Activated CD4-positive, alpha-beta T cell treated with anti-CD3 and anti-CD28 coated beads, Interleukin-2, amount 50 U/mL, for 48 hours (primary cell): ENCODE measurements at regions not wholly inside any gene's neighbourhood (a gene's known extent, or its start where the extent isn't known, plus 50 kb on each side); places are given as distances from the start of the nearest gene placed in this dataset.
"Not testable (repeated sequence)": the region's sequence is repeated elsewhere in the genome, so short reads cannot be mapped to it uniquely, and the experiment has no call there.

Experiments used
- DNase-seq, 2 experiments: peaks; one replicate each; pipeline ENCODE4 v3.0.0-alpha.2; 2020

DNA sequence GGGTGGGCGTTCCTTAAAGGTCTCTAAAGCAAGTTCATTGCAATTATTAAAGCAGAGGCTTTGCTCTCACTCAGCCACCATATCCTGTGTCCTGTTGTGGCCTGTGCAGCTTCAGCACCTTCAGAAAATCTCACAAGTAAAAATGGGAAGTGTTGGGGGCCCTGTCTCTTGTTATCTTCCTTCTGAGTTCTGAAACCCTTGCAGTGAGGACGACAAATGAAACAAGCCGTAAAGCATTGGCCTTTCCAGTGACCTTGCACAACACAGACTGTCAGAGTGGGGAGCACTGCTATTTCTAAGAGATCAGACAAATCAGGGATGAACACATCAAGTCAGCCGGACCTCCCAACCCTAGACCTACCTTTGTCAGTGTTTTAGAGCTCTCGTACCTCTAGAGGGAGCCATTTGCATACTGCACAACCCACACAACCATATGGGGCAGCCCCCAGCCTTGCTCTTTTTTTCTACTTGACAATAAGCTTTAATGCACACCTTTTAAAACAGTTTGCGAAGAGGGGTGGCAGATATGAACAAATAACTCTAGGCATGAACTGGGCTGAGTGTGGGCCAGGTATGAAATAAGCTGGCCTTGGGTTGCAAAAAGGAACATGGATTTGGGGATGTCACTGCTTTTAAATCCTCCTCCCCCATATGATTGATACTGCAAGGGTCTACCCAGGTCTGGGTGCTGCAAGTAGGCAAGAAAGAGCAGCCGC lies 89.8 kb downstream of the KATNIP start:
- peak; percentile 7 to 20 for DNase-seq

DNA sequence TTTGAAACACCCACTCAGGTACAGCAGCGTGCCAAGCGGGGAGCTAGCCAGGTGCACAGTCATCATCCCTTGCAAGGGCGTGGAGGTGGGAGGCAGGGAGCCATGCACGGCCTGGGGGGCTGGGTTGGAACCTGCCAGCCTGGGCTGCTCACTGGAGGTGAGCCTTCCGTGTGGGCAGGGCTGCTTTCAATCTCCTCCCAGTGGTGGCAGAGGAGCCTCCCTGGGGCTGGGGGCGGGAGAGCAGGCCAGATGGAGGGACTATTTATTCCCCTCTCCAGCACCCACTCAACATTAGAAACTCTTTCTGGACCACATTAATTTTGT lies 90.3 kb downstream of the KATNIP start:
- no peak for DNase-seq

DNA sequence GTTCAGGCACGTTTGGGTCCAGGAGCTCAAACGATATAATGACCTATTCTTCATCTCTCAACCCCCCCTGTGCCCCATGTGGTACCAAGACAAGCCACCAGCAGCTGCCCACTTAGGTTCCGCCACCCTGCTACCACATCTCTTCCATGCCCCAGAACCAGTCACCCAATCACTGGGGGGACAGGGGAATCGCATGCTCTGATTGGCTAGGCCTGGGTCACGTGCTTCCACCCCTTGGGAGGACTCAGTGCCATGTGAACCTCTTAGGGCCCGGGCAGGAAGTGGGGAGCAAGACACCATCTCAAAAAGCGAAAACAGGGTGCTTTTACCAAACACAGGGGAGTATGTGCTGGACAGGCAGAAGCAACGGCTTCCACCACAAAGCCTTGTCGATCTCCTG lies 91.3 kb downstream of the KATNIP start:
- no peak for DNase-seq

DNA sequence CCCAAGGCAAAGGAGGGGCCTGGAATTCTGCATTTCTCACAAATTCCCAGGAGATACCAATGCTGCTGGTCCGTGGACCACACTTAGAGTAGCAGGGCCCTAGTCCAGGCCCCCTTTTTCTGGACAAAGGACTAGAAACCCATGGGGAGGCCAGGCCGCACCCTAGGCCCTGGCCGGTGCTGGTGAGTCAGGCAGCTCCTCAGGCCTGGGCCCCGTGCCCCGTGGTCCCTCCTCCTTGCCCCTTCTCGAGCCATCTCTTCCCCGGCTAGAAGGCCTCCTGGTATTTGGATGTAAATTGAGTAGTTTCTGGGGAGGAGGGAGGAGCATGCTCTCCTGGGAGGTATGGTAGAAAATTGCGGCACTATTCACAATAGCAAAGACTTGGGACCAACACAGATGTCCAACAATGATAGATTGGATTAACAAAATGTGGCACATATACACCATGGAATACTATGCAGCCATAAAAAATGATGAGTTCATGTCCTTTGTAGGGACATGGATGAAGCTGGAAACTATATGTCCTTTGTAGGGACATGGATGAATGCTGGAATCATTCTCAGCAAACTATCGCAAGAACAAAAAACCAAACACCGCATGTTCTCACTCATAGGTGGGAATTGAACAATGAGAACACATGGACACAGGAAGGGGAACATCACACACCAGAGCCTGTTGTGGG lies 91.9 kb downstream of the KATNIP start:
- not testable (repeated sequence) for DNase-seq

DNA sequence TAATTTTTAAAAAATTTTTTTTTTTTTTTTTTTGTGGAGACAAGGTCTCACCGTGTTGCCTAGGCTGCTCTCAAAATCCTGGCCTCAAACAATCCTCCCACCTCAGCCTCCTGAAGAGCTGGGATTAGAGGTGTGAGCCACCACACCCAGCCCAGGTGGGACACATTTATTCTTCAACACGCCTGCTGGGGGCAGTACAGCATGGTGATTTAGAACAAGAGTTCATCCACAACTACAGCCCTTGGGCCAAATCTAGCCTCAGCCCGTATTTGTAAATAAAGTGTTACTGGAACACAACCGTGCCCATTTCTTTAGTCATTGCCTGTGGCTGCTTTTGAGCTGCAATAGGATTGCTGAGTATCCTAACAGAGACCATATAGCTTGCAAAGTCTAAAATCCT lies 92.8 kb downstream of the KATNIP start:
- DNase-seq: no peak

DNA sequence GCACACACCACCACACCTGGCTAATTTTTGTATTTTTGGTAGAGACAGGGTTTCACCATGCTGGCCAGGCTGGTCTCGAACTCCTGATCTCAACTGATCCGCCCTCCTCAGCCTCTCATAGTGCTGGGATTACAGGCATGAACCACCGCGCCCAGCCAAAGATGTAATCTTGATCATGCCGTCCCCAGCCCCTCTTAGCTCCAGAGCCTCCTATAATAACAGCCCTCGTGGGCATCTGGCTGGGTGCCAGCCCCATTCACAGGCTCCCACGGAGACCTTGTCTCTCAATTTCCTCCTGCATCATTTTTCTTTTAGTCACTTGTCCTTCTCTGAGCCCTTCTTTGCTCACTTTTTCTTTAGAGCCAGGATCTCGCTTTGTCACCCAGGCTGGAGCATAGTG lies 94.2 kb downstream of the KATNIP start:
- no peak for DNase-seq

DNA sequence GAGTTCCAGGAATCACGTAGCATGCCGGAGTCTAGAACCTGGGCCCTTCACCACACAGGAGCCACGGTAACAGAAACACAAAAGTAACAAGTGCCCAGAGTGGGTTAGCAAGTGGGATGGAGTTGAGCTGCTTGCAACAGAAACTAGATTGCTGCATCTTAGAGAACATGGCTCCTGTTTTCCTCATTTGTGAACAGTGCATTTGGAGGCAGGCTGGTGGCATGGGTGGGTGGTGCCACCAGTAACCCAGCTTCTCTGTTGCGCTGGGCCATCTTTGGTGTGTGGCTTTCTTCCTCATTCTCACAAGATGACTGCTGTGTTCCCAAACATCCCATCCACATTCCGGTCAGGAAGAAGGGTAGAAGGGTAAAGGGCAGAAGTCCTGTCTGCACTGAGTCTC lies 95.5 kb downstream of the KATNIP start:
- no peak for DNase-seq

DNA sequence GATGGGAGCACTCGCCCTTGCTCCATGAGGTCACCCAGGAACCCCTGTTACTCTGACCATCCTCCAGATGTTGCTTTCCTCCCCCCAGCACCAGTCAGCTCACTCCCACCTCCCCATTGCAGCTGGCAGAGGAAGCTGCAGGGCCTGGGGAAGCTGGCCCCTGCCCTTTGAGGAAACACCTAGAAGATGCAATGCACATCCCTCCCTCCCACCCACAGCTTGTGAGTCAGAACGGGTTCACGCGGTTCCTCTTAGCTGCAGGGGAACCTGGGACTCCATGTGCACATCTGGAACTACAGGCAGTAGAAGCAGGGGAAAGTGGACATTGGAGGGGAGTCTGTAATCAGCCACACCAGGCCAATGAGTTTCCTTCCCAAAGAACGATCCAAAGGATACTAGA lies 96.9 kb downstream of the KATNIP start:
- no peak for DNase-seq

DNA sequence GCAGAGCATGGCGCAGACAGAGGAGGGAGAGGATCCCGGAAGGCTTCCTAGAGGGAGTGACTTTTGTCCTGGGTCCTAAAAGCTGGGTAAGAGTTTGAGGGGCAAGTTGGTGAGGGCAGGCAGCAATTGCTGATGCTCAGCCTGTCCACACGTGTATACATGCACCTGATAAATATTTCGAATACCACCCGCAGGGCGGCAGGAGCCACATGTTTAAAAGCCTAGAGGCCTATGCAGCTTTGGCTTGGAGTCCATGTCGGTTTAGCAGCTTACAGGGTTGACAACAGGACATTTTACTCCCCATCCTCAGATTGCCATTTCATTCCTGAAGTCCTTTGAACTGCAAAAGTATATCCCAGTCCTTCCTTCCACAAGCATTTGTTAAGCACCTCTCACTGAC lies 99.1 kb downstream of the KATNIP start:
- DNase-seq: no peak

DNA sequence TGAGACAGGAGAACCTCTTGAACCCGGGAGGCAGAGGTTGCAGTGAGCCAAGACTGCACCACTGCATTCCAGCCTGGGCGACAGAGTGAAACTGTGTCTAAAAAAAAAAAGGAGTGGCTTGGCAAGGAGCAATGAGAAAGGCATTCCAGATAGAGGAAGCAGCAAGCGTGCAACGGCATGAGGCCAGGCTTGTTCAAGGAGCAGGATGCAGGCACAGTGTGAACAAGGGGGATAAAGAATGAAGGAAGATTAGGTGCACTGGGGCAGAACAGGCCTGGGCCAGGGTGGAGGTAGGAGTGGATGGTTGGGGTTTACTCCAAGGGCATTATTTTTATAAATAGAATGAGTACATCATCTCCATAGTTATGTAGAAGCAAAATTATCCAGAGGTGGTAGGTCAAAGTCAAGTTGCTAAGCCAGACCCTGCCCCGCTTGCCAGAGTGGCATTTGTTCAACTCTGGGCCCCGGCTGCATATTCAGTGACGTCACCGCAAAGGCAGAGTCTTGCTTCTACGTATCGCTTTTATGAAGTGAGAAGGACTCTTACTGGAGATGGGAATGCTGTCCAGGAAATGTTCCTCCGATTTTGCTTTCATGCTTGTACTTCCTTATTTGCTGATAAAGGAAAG lies 100.2 kb downstream of the KATNIP start:
- DNase-seq: no peak

DNA sequence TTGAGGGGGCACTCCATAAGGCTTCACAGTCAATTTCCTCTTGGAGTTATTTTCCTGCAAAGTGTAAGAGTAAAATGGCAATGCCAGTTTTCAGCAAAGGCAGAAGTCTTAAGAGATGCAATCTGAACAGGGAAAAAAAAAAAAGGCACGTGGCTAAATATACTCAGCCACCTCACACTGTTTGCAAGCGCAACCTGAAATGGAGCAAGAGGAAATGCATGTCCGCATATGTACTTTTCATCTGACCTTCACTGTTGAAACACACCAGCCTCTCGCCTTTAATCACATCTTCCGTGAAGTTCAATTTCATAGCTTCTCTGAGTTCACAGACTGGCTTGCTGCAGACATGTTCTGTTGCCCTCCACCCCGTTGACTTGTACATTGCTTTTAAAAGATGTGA lies 101.4 kb downstream of the KATNIP start:
- DNase-seq: no peak

DNA sequence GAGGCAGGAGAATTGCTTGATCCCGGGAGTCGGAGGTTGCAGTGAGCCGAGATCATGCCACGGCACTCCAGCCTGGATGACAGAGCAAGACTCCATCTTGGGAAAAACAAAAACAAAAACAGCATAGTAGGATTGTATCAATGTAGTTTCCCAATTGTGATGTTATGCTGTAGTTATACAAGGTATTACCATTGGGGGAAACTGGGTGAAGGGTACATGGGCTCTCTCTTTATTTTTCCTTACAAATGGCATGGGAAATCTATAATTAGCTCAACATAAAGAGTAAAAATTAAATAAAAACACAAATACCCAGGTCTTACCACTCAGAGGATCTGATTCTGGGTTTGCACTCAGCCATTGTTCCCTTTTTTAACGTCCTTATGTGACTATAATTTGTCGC lies 107.9 kb downstream of the KATNIP start:
- no peak for DNase-seq

DNA sequence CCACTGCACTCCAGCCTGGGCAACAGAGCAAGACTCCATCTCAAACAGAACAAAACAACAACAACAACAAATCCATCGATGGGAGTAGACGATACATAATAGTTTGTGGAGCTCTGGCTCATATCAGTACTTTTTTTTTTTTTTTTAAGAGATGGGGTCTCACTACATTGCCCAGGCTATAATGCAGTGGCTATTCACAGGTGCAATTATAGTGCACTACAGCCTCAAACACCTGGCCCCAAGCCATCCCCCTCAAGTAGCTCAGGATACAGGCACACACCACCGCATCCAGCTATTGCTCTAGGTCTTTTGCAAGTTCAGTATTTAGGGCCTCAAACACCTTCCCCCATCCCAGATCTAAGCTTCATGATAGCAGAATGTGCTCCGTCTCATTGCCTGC lies 110.6 kb downstream of the KATNIP start:
- DNase-seq: no peak

DNA sequence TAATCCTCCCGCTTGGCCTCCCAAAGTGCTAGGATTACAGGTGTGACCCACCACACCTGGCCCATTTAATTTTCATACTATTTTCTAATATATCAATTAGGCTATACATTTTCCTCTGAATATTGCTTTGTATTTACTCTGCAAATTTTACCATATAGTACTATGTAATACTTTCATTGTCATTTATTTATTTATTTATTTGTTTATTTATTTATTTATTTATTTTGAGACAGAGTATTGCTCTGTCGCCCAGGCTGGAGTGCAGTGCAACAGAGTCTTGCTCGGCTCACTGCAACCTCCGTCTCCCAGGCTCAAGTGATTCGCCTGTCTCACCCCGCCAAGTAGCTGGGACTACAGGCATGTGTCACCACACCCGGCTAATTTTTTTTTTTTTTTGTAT lies 113.3 kb downstream of the KATNIP start:
- not testable (repeated sequence) for DNase-seq

DNA sequence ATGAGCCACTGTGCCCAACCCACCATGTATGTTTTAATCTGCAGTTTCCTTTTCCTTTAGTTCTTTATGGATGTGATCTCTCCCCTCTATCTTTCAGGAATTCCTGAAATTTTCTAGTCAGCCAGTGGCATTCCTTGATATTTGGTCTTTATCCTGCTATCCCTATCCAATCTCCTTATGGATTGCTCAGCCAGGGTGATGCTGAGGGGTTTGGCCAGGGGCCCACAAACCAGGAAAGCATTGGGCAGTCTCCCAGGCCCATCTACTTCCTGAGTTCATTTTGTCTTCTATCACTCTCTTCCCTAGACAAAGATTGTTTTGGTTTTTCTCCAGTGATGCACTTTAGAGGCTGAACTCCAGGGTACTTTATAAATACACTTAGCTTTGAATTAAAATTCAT lies 115.9 kb downstream of the KATNIP start:
- DNase-seq: no peak

DNA sequence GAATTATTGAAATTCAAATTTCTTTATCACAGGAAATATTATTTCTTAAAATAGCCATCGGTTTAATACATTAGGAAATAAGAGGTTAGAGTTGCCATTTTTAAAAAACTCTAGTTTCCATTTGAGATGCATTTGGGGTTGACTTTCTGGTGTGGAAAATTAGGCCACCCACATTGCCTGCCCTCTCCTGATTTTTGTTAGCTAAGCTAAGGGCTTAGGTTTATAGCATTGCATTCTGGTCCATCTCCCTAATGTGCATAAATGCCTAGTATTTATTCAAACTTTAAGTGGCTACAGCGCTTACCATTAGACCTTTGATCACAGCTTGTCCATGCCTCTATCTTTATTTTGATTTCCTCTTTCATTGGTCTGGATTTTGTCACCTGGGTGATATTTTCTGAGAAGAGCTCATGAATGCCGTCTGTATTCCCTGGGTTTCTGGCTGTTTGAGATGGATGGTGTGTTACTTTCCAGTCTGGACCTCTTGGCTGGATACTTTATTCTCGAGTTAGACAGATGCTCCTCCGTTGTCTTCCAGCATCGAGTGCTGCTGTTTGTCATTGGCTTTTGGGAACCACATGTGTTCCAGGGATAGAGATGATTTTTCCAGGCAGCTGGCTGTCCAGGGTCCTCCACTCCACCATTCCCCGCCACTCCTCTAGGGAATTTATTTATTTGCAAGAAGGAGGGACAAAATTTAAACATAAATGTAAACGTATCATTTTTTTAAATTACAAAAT lies 120.3 kb downstream of the KATNIP start:
- no peak for DNase-seq

DNA sequence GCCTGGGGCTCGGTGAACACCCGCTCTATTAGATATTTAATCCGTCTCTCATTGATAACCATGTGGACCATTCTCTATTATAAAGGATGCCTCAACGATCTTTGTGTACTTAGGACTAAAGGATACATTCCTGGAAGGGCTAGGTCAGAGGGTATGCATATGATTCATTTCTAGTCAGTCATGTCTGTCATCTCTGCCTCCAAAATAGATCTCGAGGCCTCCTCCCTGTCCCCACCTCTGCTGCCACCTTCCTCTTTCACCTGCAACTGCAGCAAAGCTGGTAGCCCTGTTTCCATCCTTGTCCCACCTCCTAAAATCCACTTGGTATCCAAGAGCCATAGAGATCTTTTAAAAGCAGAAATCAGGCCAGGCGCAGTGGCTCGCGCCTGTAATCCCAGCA lies 121.5 kb downstream of the KATNIP start:
- no peak for DNase-seq

DNA sequence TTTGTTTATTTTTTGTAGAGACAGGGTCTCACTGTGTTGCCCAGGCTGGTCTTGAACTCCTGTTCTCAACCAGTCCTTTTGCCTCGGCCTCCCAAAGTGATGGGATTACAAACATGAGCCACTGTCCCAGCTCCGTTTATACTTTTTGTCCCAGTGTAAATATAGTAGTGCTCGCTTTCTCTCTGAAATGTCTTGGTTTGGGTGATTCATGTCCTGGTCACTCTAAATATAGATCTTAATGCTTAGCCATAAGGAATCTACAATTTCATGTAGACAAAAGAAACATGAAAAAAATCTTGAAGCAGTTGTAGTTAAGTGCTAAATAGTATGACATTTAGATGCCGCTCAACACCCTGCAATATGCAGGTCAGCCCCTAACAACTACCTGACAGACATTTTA lies 126.9 kb downstream of the KATNIP start:
- DNase-seq: no peak

DNA sequence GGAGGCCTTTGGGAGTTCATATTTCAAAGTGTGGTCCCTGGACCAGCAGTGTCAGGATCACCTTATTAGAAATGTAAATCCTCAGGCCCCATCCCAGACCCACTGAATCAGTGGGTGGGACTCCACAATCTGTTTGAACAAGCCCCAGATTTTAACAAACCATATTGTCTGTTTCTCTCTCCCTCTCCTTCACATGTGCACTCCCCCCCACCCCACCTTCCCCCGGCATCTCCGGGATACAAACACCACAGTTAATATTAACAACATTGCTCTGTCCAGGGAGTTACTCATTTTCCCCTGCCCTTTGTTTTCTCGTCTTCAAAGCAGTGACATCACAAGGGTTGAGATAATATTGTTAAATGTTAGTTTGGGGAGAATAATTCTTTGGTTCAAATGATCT lies 127.3 kb downstream of the KATNIP start:
- DNase-seq: no peak

DNA sequence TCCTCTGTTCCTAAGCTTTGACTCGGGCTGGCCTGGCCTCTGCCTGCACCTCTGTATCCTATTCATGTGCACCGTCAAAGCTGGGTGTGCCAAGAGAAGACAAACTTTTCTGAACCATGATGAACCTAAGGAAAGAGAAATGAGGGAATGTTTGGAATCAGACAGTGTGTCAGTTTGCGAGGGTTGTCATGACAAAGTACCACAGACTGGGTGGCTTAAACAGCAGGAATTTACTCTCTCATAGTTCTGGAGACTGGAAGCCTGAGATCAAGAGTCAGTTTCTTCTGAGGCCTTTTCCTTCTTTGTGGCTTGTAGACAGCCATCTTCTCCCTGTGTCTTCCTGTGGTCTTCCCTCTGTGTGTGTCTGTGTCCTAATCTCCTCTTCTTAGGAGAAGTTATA lies 129.0 kb downstream of the KATNIP start:
- DNase-seq: no peak

DNA sequence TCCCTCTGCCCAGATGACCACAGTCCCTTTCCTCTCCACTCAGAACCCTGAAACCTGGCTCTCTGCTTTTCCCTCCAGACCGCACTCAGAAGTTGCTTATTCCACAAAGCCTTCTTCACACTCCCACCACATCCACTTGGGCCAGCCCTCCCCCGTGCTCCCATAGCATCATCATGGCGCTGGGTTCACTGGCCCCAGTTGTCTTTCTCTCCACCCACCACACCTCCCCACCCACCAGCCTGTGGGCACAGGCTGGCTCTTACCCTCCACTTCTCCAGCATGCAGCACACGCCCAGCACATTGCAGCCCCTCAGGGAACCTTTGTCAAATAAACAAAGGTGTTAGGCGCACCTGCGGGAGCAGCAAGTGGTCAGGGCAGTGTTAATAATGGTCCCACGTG lies 130.0 kb downstream of the KATNIP start:
- no peak for DNase-seq

DNA sequence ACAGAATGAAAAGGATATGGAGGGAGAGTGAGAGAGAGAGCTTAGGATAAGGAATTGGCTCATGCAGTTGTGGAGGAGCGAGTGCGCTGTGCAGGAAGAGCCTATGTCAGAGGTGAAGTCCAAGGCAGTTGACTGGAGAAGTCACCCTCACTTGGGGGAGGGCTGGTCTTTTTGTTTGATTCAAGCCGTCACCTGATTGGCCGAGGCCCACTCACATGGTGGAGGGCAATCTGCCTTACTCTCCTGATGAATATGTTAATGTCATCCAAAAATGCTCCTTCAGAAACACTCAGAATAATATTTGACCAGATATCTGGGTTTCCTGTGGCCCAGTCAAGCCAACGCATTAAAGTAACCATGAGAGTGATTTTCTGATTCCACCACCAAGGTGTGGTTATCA lies 131.7 kb downstream of the KATNIP start:
- no peak for DNase-seq

DNA sequence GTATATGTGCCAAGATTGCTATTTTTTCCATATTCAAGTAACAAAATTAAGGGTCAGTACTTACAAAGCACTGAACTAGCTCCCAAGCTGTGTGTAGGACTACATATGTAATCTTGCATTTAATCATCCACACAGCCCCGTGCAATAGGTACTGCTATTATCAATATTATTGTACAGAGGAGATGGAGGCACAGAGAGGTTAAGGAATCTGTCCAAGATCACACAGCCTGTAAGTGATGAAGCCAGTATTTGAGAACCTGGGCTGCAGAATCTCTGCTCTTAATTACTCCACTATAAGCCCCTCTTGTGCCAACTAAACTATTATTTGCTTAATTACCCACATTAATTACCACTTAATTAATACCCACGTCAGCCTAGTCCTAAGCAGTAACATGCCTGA lies 134.1 kb downstream of the KATNIP start:
- no peak for DNase-seq

DNA sequence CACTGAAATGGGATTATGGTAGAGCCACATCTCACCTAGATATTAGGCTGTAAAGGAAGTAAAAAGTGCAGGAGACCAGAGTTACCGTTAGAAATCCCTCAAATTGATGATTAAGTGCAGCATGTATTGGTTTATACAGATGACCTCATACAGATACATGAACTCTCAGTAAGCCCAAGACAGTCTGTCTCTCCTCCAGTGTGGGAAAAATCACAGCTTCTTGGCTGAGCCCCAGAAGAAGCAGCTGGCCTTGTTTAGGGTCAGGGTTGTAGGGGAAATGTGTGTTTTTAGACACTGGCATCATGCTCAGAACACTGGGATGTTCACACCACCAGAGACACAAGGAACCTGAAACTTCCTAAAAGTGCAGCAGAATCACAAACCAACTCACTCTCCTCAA lies 135.9 kb downstream of the KATNIP start:
- no peak for DNase-seq
